ELF-1 (cell line): ENCODE measurements at regions not wholly inside any gene's neighbourhood (a gene's known extent, or its start where the extent isn't known, plus 50 kb on each side); places are given as distances from the start of the nearest gene placed in this dataset.

Experiments used
- DNase-seq: peaks from one replicate; pipeline ENCODE4 v3.0.0-alpha.2; 2016; ENCODE audit warnings: low read depth, low spot score

DNA sequence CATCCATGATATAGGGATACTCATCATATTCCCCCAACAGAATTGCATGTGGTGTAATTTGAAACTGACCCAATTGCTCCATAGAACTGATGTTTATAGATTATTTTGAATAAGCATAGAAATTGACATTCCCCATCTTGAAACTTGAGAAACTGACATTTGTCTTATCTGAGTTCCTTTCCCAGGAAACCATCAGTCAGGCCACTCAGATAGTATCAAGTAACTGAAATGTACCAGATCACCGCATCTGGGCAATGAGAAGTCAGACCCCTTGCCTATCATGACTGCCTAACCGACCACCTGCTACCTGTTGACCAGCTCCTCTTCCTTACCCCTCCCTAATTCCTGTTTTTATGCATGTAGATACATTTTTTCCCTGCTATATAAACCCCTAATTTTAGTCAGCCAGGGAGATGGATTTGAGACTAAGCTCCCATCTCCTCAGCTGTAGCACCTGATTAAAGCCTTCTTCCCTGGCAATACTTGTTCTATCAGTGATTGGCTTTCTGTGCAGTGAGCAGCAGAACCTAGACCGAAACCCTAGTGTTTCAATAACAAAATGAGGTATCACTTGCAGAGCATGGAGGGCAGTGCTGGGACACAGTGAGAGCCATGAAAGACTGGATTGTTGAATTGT lies 274.5 kb downstream of the LPIN1 start:
- no peak for DNase-seq

GRCh38 chr2:12024197-12024907 lies 277.9 kb downstream of the LPIN1 start:
- peak; percentile 58 for DNase-seq

DNA sequence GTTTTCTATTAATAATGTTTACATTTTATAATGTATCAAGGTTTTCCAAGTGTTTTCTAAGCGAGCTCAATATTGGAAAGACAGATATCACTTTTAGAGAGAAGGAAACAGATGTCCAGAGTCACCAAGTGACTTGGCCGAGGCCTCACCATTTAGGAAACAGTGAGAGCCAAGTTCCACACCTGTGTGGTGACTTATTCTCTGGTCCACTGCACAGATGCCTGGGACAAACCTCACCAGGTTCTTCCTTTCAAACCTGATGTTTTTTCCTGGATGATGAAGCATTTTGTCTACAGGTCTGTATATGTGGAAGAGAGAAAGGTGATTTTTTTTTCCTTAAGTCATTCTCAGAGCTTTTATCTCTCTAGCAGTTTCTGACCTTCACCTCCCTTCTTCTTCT lies 280.7 kb downstream of the LPIN1 start:
- no peak for DNase-seq

GRCh38 chr2:12031866-12032265 lies 285.4 kb downstream of the LPIN1 start:
- no peak for DNase-seq

GRCh38 chr2:12032398-12032797 lies 286.0 kb downstream of the LPIN1 start:
- no peak for DNase-seq

DNA sequence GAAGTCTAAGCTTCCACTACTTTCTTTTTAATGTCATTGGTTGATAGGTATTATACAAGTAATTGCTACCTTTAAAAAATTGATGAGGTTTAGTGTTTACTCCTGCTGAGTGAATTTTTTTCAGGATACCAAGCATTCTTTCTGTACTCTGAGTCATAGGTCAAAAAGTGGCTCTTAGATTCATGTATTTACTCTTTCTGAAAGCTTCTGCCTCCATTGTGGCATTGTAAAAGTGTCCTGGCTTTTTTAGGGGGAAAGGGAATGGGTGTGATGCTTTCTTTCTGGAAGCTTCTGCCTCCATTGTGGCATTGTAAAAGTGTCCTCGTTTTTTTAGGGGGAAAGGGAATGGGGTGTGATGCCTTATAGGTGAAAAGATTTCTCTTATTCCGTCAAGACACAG lies 286.5 kb downstream of the LPIN1 start:
- no peak for DNase-seq

DNA sequence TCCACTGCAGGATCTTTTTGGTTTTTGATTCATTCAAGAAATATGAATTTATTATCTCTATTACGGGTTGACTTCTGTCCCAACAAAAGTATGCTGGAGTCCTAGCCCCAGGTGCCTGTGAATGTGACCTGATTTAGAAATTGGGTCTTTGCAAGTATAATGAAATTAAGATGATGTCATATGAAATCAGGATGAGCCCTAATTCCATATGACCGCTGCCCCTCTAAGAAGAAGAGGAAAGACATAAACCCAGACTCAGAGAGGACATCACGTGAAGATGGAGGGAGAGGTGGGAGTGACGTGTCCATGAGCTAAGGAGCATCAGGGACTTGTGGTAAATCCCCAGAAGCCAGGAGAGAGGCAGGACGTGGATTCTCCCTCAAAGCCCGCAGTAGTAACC lies 287.1 kb downstream of the LPIN1 start:
- DNase-seq: no peak

GRCh38 chr2:12034382-12034781 lies 287.9 kb downstream of the LPIN1 start:
- DNase-seq: no peak

- DNase-seq: no peak
These were observed 288.7 kb downstream of the LPIN1 start for GRCh38 chr2:12035029-12035720.

DNA sequence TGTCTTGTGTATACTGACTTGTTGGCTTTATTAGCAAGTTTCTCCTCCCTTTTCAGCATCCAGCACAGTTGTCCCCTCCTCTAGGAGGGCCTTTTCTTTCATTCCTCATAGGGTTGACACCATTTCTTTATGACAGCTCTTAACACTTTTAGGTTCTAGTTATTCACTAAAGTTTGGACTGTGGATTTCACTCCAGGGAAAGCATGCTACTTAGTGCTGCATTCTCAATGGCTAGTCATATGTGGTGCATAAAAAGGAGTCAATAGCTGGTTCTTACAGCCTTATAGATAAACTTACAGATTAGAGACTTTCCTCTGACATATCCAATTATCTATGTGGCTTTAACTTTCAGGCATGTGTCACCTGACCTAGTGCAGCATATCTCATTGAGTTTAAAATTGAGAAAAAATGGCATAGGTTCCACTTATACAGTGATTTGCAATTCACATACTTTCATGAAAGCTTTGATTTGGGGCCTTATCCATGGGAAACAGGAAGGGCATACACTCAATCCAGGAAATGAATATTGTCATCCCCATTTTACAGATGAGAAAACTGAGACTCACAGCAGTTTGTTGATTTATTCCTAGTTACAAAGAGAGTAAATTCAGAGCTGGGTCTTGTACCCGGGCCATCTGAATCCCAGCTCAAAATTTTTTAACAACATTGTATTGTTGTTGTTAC lies 289.7 kb downstream of the LPIN1 start:
- no peak for DNase-seq

DNA sequence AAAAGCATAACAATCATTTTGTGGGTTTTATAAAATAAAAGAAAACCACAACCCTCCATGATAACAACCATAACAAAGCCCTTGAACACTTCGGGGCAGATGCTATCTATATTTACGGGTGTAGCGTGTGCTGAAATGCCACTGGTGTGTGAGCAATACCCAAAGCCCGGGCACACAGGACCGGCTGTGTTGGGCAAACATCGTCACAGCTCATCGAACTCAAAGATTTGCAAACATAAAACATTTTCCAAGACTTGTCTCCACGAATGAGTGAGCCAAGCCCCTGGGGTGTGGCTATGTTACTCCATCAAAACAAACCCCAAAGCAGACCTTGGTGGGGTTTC lies 290.2 kb downstream of the LPIN1 start:
- no peak for DNase-seq

- no peak for DNase-seq
These were observed 290.9 kb downstream of the LPIN1 start for GRCh38 chr2:12037301-12037700.

GRCh38 chr2:12041236-12041635 lies 294.8 kb downstream of the LPIN1 start:
- no peak for DNase-seq

GRCh38 chr2:12043131-12043530 lies 296.7 kb downstream of the LPIN1 start:
- DNase-seq: no peak

GRCh38 chr2:12044857-12045256 lies 298.4 kb downstream of the LPIN1 start:
- DNase-seq: no peak

- DNase-seq: no peak
These were observed 299.4 kb downstream of the LPIN1 start for GRCh38 chr2:12045864-12046291.

GRCh38 chr2:12046641-12047040 lies 300.2 kb downstream of the LPIN1 start:
- peak; percentile 28 for DNase-seq

- no peak for DNase-seq
These were observed 301.3 kb downstream of the LPIN1 start for GRCh38 chr2:12047761-12048160.

DNA sequence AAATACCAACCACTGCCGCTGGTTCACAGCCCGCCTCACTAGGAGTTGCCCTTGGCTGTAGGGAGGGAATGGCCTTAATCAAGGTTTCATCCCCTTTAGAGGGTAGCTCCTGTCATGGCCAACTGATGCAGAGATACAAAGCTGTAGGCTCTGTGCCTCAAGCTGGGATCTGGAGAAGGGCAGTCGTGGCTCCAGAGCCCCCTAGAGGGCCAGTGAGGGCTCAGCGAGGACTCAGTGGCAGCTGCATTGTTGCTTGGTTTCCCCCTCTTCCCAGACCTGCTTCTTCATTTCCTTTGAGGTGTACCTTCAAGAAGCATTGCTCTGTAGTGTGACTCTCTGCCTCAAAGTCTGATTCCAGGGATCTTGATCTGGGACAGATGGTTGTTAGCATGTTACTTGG lies 302.1 kb downstream of the LPIN1 start:
- peak; percentile 63 for DNase-seq

DNA sequence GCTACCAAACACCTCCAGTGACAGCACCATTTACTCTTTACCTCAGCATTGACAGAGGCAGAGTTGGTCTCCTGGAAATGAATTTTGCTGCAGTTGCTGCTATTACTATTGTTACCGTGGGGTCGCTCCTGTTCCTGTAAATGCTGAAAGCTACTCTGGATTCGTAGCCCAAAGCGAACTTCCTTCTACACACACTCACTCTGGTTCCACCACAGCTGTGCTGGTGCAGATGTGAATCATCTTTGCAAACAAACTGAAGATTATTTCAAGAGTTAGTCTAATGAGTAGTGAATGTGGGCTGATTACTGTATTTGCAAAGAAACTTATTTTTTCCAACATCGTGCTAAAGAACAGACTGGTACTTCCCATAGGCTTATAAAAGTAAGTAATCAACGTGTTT lies 304.0 kb downstream of the LPIN1 start:
- no peak for DNase-seq

- no peak for DNase-seq
These were observed 305.4 kb downstream of the LPIN1 start for GRCh38 chr2:12051831-12052230.

DNA sequence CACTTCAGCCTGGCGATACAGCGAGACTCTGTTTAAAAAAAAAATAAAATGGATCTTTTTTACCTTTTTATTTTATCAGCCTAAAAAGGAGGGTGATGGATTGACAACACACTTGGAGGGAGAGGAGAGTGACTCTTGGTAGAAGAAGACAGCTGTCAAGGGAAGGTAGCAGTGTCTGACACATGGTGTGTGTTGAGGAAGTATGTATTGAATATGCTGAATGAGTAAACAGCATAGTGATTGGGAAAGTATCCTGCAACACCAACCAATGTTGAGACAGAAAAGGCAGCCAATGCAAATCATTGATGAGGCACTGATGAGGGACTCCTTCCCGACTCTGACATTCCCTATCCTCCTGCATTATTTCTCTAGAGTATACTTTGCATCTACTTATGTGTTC lies 306.4 kb downstream of the LPIN1 start:
- no peak for DNase-seq
